Neural cell (in vitro differentiated cells): ENCODE measurements at regions not wholly inside any gene's neighbourhood (a gene's known extent, or its start where the extent isn't known, plus 50 kb on each side); places are given as distances from the start of the nearest gene placed in this dataset.

Source experiments
- H2AFZ ChIP-seq: fragments of 200-600, 300-800 bp; sonication (generic), shearing (Covaris generic); 2 replicates; pipeline ENCODE4 v1.6.0; 2014; ENCODE audit warnings: low read depth, mild to moderate bottlenecking, antibody characterized with exemption, low read length, moderate library complexity
- H3F3A ChIP-seq: fragments of 200-600 bp; shearing (Covaris generic); 2 replicates; pipeline ENCODE4 v1.6.1; 2016; ENCODE audit warnings: mild to moderate bottlenecking, moderate library complexity, mixed read lengths, antibody characterized with exemption, low read length; ENCODE audit not compliant: insufficient read depth, poor library complexity, severe bottlenecking
- H3K27ac ChIP-seq: fragments of 200-600, 300-800 bp; sonication (generic), shearing (Covaris generic); 2 replicates; pipeline ENCODE4 v1.5.1; 2014; ENCODE audit warnings: mild to moderate bottlenecking, low read length, moderate library complexity
- H3K27me3 ChIP-seq: fragments of 300-800, 200-600 bp; sonication (generic), shearing (Covaris generic); 2 replicates; pipeline ENCODE4 v1.6.0; 2014; ENCODE audit warnings: mild to moderate bottlenecking, low read depth, low read length, moderate library complexity; ENCODE audit not compliant: insufficient read depth
- H3K36me3 ChIP-seq: fragments of 300-800, 200-600 bp; sonication (generic), shearing (Covaris generic); 2 replicates; pipeline ENCODE4 v1.5.1; 2014; ENCODE audit warnings: mild to moderate bottlenecking, antibody characterized with exemption, low read length, moderate library complexity; ENCODE audit not compliant: insufficient read depth
- H3K4me2 ChIP-seq: fragments of 300-800, 200-600 bp; sonication (generic), shearing (Covaris generic); 2 replicates; pipeline ENCODE4 v1.6.0; 2014; ENCODE audit warnings: mild to moderate bottlenecking, low read length
- H3K4me3 ChIP-seq: fragments of 300-800, 200-600 bp; sonication (generic), shearing (Covaris generic); 2 replicates; pipeline ENCODE4 v1.5.1; 2014; ENCODE audit warnings: mild to moderate bottlenecking, low read length, moderate library complexity
- H3K79me2 ChIP-seq: fragments of 200-600 bp; shearing (Covaris generic); replicated peaks from 2 replicates; pipeline ENCODE4 v1.6.0; 2014; ENCODE audit warnings: mild to moderate bottlenecking, low read length, moderate library complexity; ENCODE audit not compliant: insufficient read depth
- H3K9ac ChIP-seq: fragments of 300-800, 200-600 bp; sonication (generic), shearing (Covaris generic); 2 replicates; pipeline ENCODE4 v1.6.1; 2016; ENCODE audit warnings: mild to moderate bottlenecking, low read length, mixed read lengths
- H3K9me2 ChIP-seq: fragments of 200-600 bp; shearing (Covaris generic); 2 replicates; pipeline ENCODE4 v1.6.1; 2016; ENCODE audit warnings: mild to moderate bottlenecking, low read length, mixed read lengths; ENCODE audit not compliant: insufficient read depth
- H3K9me3 ChIP-seq: fragments of 200-600, 300-800 bp; sonication (generic), shearing (Covaris generic); 2 replicates; pipeline ENCODE4 v1.6.1; 2016; ENCODE audit warnings: mild to moderate bottlenecking, mixed run types, low read length, moderate library complexity, mixed read lengths
- H4K20me1 ChIP-seq: fragments of 200-600 bp; shearing (Covaris generic); 2 replicates; pipeline ENCODE4 v1.6.1; 2016; ENCODE audit warnings: mild to moderate bottlenecking, mixed run types; ENCODE audit not compliant: insufficient read depth
- CTCF ChIP-seq: fragments of 450-650 bp; IDR thresholded peaks from 2 replicates; pipeline ENCODE4 v1.5.1; 2014; ENCODE audit warnings: antibody characterized with exemption, mild to moderate bottlenecking, moderate library complexity; ENCODE audit not compliant: poor library complexity, severe bottlenecking
- EP300 ChIP-seq: fragments of 450-650 bp; conservative IDR thresholded peaks from 2 replicates; pipeline ENCODE4 v1.6.1; 2014; ENCODE audit warnings: antibody characterized with exemption, mild to moderate bottlenecking, moderate library complexity; ENCODE audit not compliant: poor library complexity, severe bottlenecking
- EZH2 ChIP-seq: fragments of 200-600, 300-800 bp; shearing (Covaris generic), sonication (generic); IDR thresholded peaks from 2 replicates; pipeline ENCODE4 v1.6.1; 2014; ENCODE audit warnings: antibody characterized with exemption, low read length, borderline replicate concordance, mild to moderate bottlenecking; ENCODE audit not compliant: insufficient read depth, poor library complexity, severe bottlenecking
- MXI1 ChIP-seq: fragments of 450-650 bp; conservative IDR thresholded peaks from 2 replicates; pipeline ENCODE4 v1.6.1; 2014; ENCODE audit warnings: antibody characterized with exemption, mild to moderate bottlenecking; ENCODE audit not compliant: poor library complexity, severe bottlenecking
- POLR2AphosphoS5 ChIP-seq: IDR thresholded peaks from 2 replicates; pipeline ENCODE4 v1.6.1; 2012
- RAD21 ChIP-seq: fragments of 450-650 bp; conservative IDR thresholded peaks from 2 replicates; pipeline ENCODE4 v1.6.1; 2014; ENCODE audit warnings: antibody characterized with exemption, mild to moderate bottlenecking, moderate library complexity
- REST ChIP-seq: IDR thresholded peaks from 2 replicates; pipeline ENCODE4 v1.6.1; 2012; ENCODE audit warnings: borderline replicate concordance
- SMC3 ChIP-seq: fragments of 450-650 bp; conservative IDR thresholded peaks from 2 replicates; pipeline ENCODE4 v1.6.1; 2014; ENCODE audit warnings: antibody characterized with exemption, mild to moderate bottlenecking, moderate library complexity; ENCODE audit not compliant: poor library complexity
- TAF1 ChIP-seq: IDR thresholded peaks from 2 replicates; pipeline ENCODE4 v1.6.1; 2012; ENCODE audit warnings: low read depth

GRCh38 chr12:34214011-34214410, 191.7 kb downstream of the ALG10 start:
- Histone ChIP-seq H4K20me1 (no peaks in the 10 kb centered on the region), H3K9me2 (no peaks in the 10 kb centered on the region), H3K9ac (no peak overlapping the region), H3K9me3 (peaks cover 4% of the 10 kb centered on the region), H2AFZ (no peak overlapping the region), H3F3A (no peaks in the 10 kb centered on the region), H3K36me3 (no peaks in the 10 kb centered on the region), H3K27ac (no peak overlapping the region), H3K4me3 (no peak overlapping the region), H3K79me2 (no peaks in the 10 kb centered on the region), H3K4me2 (no peak overlapping the region), H3K27me3 (no peaks in the 10 kb centered on the region)
- TF ChIP-seq POLR2AphosphoS5 (no peak), EZH2 (no peak), MXI1 (no peak), EP300 (no peak), RAD21 (no peak), SMC3 (no peak), TAF1 (no peak), REST (no peak), CTCF (no peak)

- Histone ChIP-seq H3K4me2 (no peak overlapping the region), H3K27me3 (no peaks in the 10 kb centered on the region), H3K79me2 (no peaks in the 10 kb centered on the region), H3K9ac (no peak overlapping the region), H3K9me3 (peaks cover 7% of the 10 kb centered on the region), H3K9me2 (no peaks in the 10 kb centered on the region), H3K36me3 (no peaks in the 10 kb centered on the region), H3K4me3 (no peak overlapping the region), H3F3A (no peaks in the 10 kb centered on the region), H2AFZ (no peak overlapping the region), H4K20me1 (no peaks in the 10 kb centered on the region), H3K27ac (no peak overlapping the region)
- TF ChIP-seq TAF1 (no peak), MXI1 (no peak), EP300 (no peak), RAD21 (no peak), POLR2AphosphoS5 (no peak), SMC3 (no peak), EZH2 (no peak), CTCF (no peak)
Observed at GRCh38 chr12:34215213-34215892, 193.1 kb downstream of the ALG10 start.
